ENCODE measurements at regions not wholly inside any gene's neighbourhood (a gene's known extent, or its start where the extent isn't known, plus 50 kb on each side); places are given as distances from the start of the nearest gene placed in this dataset.

DNA sequence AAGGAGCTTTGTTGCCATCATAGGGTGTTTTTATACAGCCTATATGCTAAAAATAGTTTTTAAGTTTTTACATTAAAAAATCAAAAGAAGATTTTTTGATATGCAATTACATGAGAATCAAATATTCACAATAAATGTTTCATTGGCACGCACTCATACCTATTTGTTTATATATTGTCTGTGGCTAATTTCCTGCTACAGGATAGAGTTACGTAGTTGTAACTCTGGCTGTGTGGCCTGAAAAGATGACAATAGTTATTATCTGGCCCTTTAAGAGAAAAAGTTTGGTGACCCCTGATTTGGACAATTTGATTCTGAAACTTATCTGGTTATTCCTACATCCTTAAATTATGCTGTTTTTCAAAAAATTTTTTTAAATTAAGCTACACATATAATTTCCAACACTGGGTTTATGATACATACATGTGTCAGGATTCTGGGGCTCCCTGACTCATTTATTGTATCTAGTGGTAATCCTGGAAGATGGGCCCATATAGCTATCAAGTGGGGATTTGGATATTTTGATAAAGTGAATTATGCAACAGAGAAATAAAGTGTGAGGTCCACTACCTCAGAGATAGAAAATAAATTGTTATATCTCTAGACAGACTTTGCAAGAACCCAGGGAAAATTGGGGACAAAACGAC, 370.2 kb upstream of the LYPLAL1 start:
- H3K9me3 Mint-ChIP-seq (ENCODE audit: low read depth, unreplicated experiment): peaks cover 4% of the 10 kb centered on the region

DNA sequence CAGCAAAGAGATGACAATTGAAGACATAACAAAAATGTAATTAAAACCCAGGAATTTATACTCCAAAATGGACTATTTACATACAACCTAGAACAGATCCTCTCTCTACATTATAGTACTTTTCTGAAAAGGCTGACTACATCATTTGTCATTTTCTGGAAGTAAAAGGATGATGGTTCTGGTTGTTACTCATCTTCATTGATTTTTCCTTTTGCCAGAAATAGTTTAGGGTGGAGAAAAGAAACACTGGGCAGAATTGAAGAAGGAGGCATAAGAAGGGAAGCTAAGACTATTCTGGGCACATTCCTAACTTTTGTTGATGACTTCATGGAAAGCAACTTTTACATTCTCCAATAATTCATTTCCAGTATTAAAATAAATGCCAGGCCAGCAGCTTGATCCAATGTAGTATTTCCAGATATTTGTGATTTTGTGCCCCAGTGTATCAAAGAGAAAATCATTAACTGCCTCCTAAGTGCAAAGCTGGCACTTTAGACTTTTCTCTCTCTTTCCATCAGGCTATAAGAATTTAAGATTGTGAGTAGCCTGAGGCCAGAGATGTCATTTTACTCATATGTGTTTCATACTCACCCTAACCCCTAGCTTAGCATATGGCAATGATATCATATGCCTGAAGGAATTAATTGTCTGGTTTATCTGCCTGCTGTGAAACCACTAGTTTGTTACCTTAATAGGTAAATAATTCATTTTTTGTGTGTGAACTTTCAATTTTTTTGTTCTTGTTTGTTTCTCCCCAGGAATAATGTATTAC, 369.5 kb upstream of the LYPLAL1 start:
- intact Hi-C loops (cut with micrococcal nuclease; ENCODE audit: unreplicated experiment): no loop called here
- no peak overlapping the region for H3K27ac Mint-ChIP-seq (ENCODE audit: unreplicated experiment)
- CTCF ChIA-PET: no interaction called here
- no TSS peak for BruUV-seq (replicated peaks)
- H3K4me1 Mint-ChIP-seq (ENCODE audit: low read depth, unreplicated experiment): peaks cover 53% of the 10 kb centered on the region
- H3K36me3 Mint-ChIP-seq (ENCODE audit: insufficient read depth, unreplicated experiment): no peaks in the 10 kb centered on the region
- no peak for DNase-seq
- no peaks in the 10 kb centered on the region for H3K27me3 Mint-ChIP-seq (ENCODE audit: unreplicated experiment)
- no peak overlapping the region for H3K4me3 Mint-ChIP-seq (ENCODE audit: low read depth, unreplicated experiment)
- peaks cover 5% of the 10 kb centered on the region for H3K9me3 Mint-ChIP-seq (ENCODE audit: low read depth, unreplicated experiment)
- TF ChIP-seq, protein P1, sequence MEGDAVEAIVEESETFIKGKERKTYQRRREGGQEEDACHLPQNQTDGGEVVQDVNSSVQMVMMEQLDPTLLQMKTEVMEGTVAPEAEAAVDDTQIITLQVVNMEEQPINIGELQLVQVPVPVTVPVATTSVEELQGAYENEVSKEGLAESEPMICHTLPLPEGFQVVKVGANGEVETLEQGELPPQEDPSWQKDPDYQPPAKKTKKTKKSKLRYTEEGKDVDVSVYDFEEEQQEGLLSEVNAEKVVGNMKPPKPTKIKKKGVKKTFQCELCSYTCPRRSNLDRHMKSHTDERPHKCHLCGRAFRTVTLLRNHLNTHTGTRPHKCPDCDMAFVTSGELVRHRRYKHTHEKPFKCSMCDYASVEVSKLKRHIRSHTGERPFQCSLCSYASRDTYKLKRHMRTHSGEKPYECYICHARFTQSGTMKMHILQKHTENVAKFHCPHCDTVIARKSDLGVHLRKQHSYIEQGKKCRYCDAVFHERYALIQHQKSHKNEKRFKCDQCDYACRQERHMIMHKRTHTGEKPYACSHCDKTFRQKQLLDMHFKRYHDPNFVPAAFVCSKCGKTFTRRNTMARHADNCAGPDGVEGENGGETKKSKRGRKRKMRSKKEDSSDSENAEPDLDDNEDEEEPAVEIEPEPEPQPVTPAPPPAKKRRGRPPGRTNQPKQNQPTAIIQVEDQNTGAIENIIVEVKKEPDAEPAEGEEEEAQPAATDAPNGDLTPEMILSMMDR (IDR thresholded peaks at IDR 0.05; ENCODE audit: unreplicated experiment): no peak

More for the DNA sequence above, 370.2 kb upstream of the LYPLAL1 start:
- TF ChIP-seq, protein P1 (IDR thresholded peaks at IDR 0.05; ENCODE audit: unreplicated experiment): no peak
- H3K27ac Mint-ChIP-seq (ENCODE audit: unreplicated experiment): no peak overlapping the region
- H3K27me3 Mint-ChIP-seq (ENCODE audit: unreplicated experiment): no peaks in the 10 kb centered on the region
- H3K36me3 Mint-ChIP-seq (ENCODE audit: insufficient read depth, unreplicated experiment): no peaks in the 10 kb centered on the region
- H3K4me3 Mint-ChIP-seq (ENCODE audit: low read depth, unreplicated experiment): no peak overlapping the region
- BruUV-seq (replicated peaks): no TSS peak
- intact Hi-C loops (cut with micrococcal nuclease; ENCODE audit: unreplicated experiment): no loop called here
- CTCF ChIA-PET: no interaction called here
- H3K4me1 Mint-ChIP-seq (ENCODE audit: low read depth, unreplicated experiment): peaks cover 48% of the 10 kb centered on the region
- DNase-seq: no peak

DNA sequence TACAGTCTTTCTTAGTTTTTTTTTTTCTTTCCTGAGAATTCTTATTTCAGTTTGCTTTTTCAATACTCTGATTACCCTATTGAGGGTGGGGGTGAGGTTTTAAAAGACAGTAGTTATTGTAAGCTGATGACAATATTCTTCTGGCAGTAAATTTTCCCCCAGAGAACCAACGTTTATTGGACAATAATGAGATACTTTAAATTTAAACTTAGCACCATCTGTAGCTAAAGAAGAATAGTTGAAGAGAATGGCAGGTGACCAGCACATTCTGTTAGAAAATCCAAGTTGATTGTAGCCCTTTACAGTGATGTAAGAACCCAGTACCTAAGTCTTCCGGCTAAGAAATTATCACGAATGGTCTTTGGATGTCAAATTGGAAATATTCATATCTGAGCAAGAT, 364.6 kb upstream of the LYPLAL1 start:
- Mint-ChIP-seq H3K36me3 (ENCODE audit: insufficient read depth, unreplicated experiment) (no peaks in the 10 kb centered on the region), H3K9me3 (ENCODE audit: low read depth, unreplicated experiment) (peaks cover 5% of the 10 kb centered on the region), H3K27me3 (ENCODE audit: unreplicated experiment) (no peaks in the 10 kb centered on the region), H3K27ac (ENCODE audit: unreplicated experiment) (no peak overlapping the region), H3K4me3 (ENCODE audit: low read depth, unreplicated experiment) (no peak overlapping the region), H3K4me1 (ENCODE audit: low read depth, unreplicated experiment) (peaks cover 36% of the 10 kb centered on the region)
- BruUV-seq (replicated peaks): no TSS peak
- no peak for DNase-seq
- TF ChIP-seq, protein P1 (IDR thresholded peaks at IDR 0.05; ENCODE audit: unreplicated experiment): no peak
- intact Hi-C loops (cut with micrococcal nuclease; ENCODE audit: unreplicated experiment): no loop called here
- CTCF ChIA-PET: interaction anchor here (1.1 kb wide), 1 partner anchor 14 kb away, joined by 4 read pairs; no protein-coding TSS in a partner anchor

DNA sequence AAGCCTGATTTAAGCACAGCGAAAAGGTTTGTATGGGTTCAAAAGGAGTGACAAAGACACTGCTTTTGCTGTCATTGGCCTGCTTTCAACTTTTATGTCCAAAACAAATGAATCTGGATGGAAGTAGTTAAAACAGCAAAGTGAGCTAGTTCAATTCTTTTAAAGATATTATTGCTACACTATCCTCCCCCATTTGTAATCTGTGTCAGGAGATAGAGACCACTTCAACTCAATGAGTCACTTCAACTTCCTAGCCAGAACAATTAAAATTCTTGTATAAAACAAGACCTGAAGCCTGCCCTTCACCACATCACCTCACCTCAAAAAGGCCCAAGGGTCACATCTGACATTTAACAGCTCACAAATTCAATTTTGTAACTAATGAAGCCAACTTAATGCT, 364.1 kb upstream of the LYPLAL1 start:
- Mint-ChIP-seq H3K4me3 (ENCODE audit: low read depth, unreplicated experiment) (no peak overlapping the region), H3K9me3 (ENCODE audit: low read depth, unreplicated experiment) (peaks cover 5% of the 10 kb centered on the region), H3K4me1 (ENCODE audit: low read depth, unreplicated experiment) (peaks cover 31% of the 10 kb centered on the region), H3K27me3 (ENCODE audit: unreplicated experiment) (no peaks in the 10 kb centered on the region), H3K36me3 (ENCODE audit: insufficient read depth, unreplicated experiment) (no peaks in the 10 kb centered on the region), H3K27ac (ENCODE audit: unreplicated experiment) (no peak overlapping the region)
- no TSS peak for BruUV-seq (replicated peaks)
- intact Hi-C loops (cut with micrococcal nuclease; ENCODE audit: unreplicated experiment): no loop called here
- DNase-seq: no peak
- TF ChIP-seq, protein P1 (IDR thresholded peaks at IDR 0.05; ENCODE audit: unreplicated experiment): no peak
- CTCF ChIA-PET: interaction anchor here (0.7 to 1.1 kb wide), 2 partner anchors 14 to 258 kb away, joined by 4 to 5 read pairs; no protein-coding TSS in a partner anchor
